ENCODE measurements at regions not wholly inside any gene's neighbourhood (a gene's known extent, or its start where the extent isn't known, plus 50 kb on each side); places are given as distances from the start of the nearest gene placed in this dataset.

DNA sequence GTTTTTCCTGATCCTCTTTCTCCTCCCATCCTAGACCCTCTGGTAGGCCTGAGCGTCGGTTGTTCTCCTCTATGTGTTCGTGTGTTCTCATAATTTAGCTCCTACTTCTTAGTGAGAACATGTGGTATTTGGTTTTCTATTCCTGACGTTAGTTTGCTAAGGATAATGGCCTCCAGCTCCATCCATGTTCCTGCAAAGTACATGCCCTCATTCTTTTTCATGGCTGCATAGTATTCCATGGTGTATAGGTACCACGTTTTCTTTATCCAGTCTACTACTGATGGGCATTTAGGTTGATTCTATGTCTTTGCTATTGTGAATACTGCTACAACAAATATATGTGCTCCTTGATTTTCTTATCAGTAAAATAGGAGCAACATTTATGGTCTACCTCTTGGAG, 146.8 kb upstream of the PTCHD1 start (continued):
- no peak for TF ChIP-seq ZNF274 (IDR thresholded peaks at IDR 0.05; ENCODE audit: low read depth, low read length)

DNA sequence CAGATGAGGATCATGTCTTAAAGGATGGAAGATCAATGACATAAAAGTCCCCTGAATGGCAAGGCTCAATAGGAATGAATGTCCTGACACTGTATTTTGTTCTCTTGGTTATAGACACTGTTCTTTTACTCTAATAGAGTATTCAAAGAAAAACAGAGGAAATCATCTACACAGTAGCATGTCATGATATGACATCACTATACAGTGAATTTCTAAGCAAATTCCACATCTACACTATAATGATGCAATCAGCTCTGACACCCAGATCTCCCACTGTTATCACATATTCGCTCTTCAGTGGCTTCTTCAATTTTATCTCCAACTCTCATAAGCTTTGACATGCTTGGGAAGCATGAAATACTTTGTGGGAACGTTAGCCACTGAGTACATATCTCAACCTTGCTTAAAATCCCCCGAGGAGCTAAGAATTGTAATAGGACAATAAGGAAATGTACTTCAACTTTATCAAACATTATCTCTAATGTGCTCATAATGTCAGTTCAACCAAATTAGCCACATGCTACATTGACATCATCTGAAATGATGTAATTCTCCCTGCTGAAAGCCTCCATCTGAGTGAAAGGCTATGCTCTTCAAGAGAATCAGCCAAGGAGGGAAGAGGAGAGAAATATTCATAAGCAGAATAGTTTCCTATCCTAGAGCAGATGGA, 139.6 kb upstream of the PTCHD1 start:
- CTCF ChIA-PET: no interaction called here
- POLR2A ChIA-PET: no interaction called here
- no peak overlapping the region for H3K27ac ChIP-seq (ENCODE audit: low read depth, low read length)
- RAD21 ChIA-PET (ENCODE audit: low non-redundant PET in 1 of 2, low total read pairs in 2 of 2, uncharacterized antibody in 2 of 2, unreplicated experiment in 2 of 2): no interaction called here
- H3K9me2 ChIP-seq (ENCODE audit: insufficient read depth): no peaks in the 10 kb centered on the region
- no peak overlapping the region for H3K9ac ChIP-seq (ENCODE audit: low read length)
- no peaks in the 10 kb centered on the region for H4K20me1 ChIP-seq (ENCODE audit: insufficient read depth)
- no peak for ATAC-seq
- no peak overlapping the region for H3K4me3 ChIP-seq (replicated peaks in 1 of 2; ENCODE audit: low read depth in 1 of 2, low read length in 2 of 2)
- intact Hi-C loops (cut with micrococcal nuclease): no loop called here
- H3K4me2 ChIP-seq (ENCODE audit: low read length): no peak overlapping the region
- no peaks in the 10 kb centered on the region for H3K9me3 ChIP-seq (ENCODE audit: control insufficient read depth in 1 of 2, insufficient read depth in 1 of 2, low read depth in 1 of 2, low read length in 2 of 2)
- H2AFZ ChIP-seq (ENCODE audit: low read depth, low read length, poor library complexity, severe bottlenecking): no peak overlapping the region
- H3K4me1 ChIP-seq (ENCODE audit: control insufficient read depth in 1 of 2, insufficient read depth in 2 of 2, low read length in 2 of 2): no peaks in the 10 kb centered on the region
- H3K79me2 ChIP-seq (ENCODE audit: insufficient read depth, low read length): no peaks in the 10 kb centered on the region
- H3K36me3 ChIP-seq (ENCODE audit: control insufficient read depth in 1 of 2, insufficient read depth in 2 of 2, low read length in 2 of 2): no peaks in the 10 kb centered on the region
- no TSS peak for BruUV-seq (replicated peaks)
- DNase-seq (ENCODE audit: low read depth, low spot score): no peak
- TF ChIP-seq ZFX (IDR thresholded peaks at IDR 0.05): no peak
- no peaks in the 10 kb centered on the region for H3K27me3 ChIP-seq (ENCODE audit: insufficient read depth, low read length)

DNA sequence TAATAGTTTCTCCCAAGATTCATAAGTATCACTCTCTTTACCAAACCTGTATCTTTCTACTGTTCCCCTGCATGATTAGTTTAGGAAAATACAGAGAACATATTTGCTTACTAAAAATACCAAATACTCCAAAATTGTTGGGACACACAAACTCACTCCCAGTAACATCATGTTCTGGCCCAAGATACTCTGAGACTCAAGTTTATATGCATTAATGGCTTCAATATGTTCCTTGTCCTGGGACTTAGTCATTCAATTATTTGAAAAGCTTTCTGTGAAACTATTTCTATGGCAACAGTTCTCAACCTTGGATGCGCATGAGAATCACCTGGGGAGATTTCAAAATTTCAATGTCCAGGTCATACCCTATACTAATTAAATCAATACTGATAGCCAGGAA, 138.9 kb upstream of the PTCHD1 start:
- Histone ChIP-seq H3K9ac (ENCODE audit: low read length) (no peak overlapping the region), H3K9me3 (ENCODE audit: control insufficient read depth in 1 of 2, insufficient read depth in 1 of 2, low read depth in 1 of 2, low read length in 2 of 2) (no peaks in the 10 kb centered on the region), H3K27me3 (ENCODE audit: insufficient read depth, low read length) (no peaks in the 10 kb centered on the region), H4K20me1 (ENCODE audit: insufficient read depth) (no peaks in the 10 kb centered on the region), H3K4me3 (replicated peaks in 1 of 2; ENCODE audit: low read depth in 1 of 2, low read length in 2 of 2) (no peak overlapping the region), H3K79me2 (ENCODE audit: insufficient read depth, low read length) (no peaks in the 10 kb centered on the region), H3K9me2 (ENCODE audit: insufficient read depth) (no peaks in the 10 kb centered on the region), H2AFZ (ENCODE audit: low read depth, low read length, poor library complexity, severe bottlenecking) (no peak overlapping the region), H3K36me3 (ENCODE audit: control insufficient read depth in 1 of 2, insufficient read depth in 2 of 2, low read length in 2 of 2) (no peaks in the 10 kb centered on the region), H3K4me1 (ENCODE audit: control insufficient read depth in 1 of 2, insufficient read depth in 2 of 2, low read length in 2 of 2) (no peaks in the 10 kb centered on the region), H3K27ac (ENCODE audit: low read depth, low read length) (no peak overlapping the region), H3K4me2 (ENCODE audit: low read length) (no peak overlapping the region)
- CTCF ChIA-PET: no interaction called here
- POLR2A ChIA-PET: no interaction called here
- BruUV-seq (replicated peaks): no TSS peak
- intact Hi-C loops (cut with micrococcal nuclease): no loop called here
- DNase-seq (ENCODE audit: low read depth, low spot score) (no peak), ATAC-seq (no peak)
- TF ChIP-seq EZH2phosphoT487 (IDR thresholded peaks at IDR 0.05; ENCODE audit: borderline replicate concordance) (no peak), TCF7L2 (IDR thresholded peaks at IDR 0.05; ENCODE audit: borderline replicate concordance, extremely low read depth, insufficient read depth, insufficient read length) (no peak), EGR1 (IDR thresholded peaks at IDR 0.05; ENCODE audit: low read depth) (no peak), POLR2AphosphoS5 (IDR thresholded peaks at IDR 0.05; ENCODE audit: low read depth, low read length) (no peak)
- RAD21 ChIA-PET (ENCODE audit: low non-redundant PET in 1 of 2, low total read pairs in 2 of 2, uncharacterized antibody in 2 of 2, unreplicated experiment in 2 of 2): no interaction called here
